OCI-LY7 (cell line): ENCODE measurements at regions not wholly inside any gene's neighbourhood (a gene's known extent, or its start where the extent isn't known, plus 50 kb on each side); places are given as distances from the start of the nearest gene placed in this dataset.

Experiments
- BruUV-seq: library from RNA; stranded (reverse); fragments of 400-500 nt; replicated peaks from 2 replicates; lab custom pipeline; 2021; lab: Mats Ljungman, UMichigan
- CTCF ChIA-PET: fragments of 300-600 bp; sonication (Branson Sonifier 250); formaldehyde crosslinking; loops from one replicate; lab custom pipeline; 2022; ENCODE audit warnings: antibody characterized with exemption; ENCODE audit not compliant: unreplicated experiment; lab: Charles Lee
- POLR2A ChIA-PET: fragments of 300-600 bp; sonication (Branson Sonifier 250); formaldehyde crosslinking; loops from one replicate; lab custom pipeline; 2022; ENCODE audit warnings: antibody characterized with exemption; lab: Charles Lee
- DNase-seq: peaks from one replicate; pipeline ENCODE4 v3.0.0-alpha.2; 2015; ENCODE audit warnings: low spot score
- H2AFZ ChIP-seq: fragments of 200-600 bp; sonication (generic), shearing (Covaris generic); 2 replicates; pipeline ENCODE4 v1.6.1; 2014; ENCODE audit warnings: mild to moderate bottlenecking, antibody characterized with exemption, low read length, moderate library complexity
- H3K27ac ChIP-seq: fragments of 200-600 bp; sonication (generic); 2 replicates; pipeline ENCODE4 v1.5.1; 2014; ENCODE audit warnings: mixed run types, low read depth, mild to moderate bottlenecking, moderate library complexity, low read length, inconsistent platforms; ENCODE audit not compliant: poor library complexity, severe bottlenecking
- H3K36me3 ChIP-seq: fragments of 200-600 bp; sonication (generic); 2 replicates; pipeline ENCODE4 v1.6.1; 2014; ENCODE audit warnings: mild to moderate bottlenecking, antibody characterized with exemption, low read length, moderate library complexity, mixed read lengths; ENCODE audit not compliant: insufficient read depth
- H3K4me1 ChIP-seq: fragments of 200-600 bp; sonication (generic); 2 replicates; pipeline ENCODE4 v1.5.1; 2014; ENCODE audit warnings: mild to moderate bottlenecking, low read length; ENCODE audit not compliant: insufficient read depth, poor library complexity, severe bottlenecking
- H3K4me2 ChIP-seq: fragments of 200-600 bp; sonication (generic); 2 replicates; pipeline ENCODE4 v1.6.1; 2014; ENCODE audit warnings: mild to moderate bottlenecking, low read length
- H3K4me3 ChIP-seq: fragments of 200-600 bp; sonication (generic); 2 replicates; pipeline ENCODE4 v1.5.1; 2014; ENCODE audit warnings: mild to moderate bottlenecking, low read depth, low read length; ENCODE audit not compliant: poor library complexity, severe bottlenecking
- H3K79me2 ChIP-seq: fragments of 200-600 bp; sonication (generic); 2 replicates; pipeline ENCODE4 v1.6.1; 2016; ENCODE audit warnings: low read depth, mild to moderate bottlenecking, low read length, moderate library complexity, mixed read lengths; ENCODE audit not compliant: insufficient read depth
- H3K9me2 ChIP-seq: fragments of 200-600 bp; sonication (generic); 2 replicates; pipeline ENCODE4 v1.6.1; 2016; ENCODE audit warnings: mild to moderate bottlenecking, low read length, mixed read lengths; ENCODE audit not compliant: insufficient read depth
- H3K9me3 ChIP-seq: fragments of 200-600 bp; sonication (generic); 2 replicates; pipeline ENCODE4 v1.6.1; 2014; ENCODE audit warnings: mild to moderate bottlenecking, mixed run types, low read length, mixed read lengths
- H4K20me1 ChIP-seq: fragments of 200-600 bp; sonication (generic); 2 replicates; pipeline ENCODE4 v1.6.1; 2014; ENCODE audit warnings: mild to moderate bottlenecking, antibody characterized with exemption, low read length, moderate library complexity, mixed read lengths; ENCODE audit not compliant: insufficient read depth
- CTCF ChIP-seq: fragments of 200-600 bp; sonication (generic); conservative IDR thresholded peaks from 2 replicates; pipeline ENCODE4 v1.5.1; 2014; ENCODE audit warnings: mild to moderate bottlenecking, antibody characterized with exemption, low read length, moderate library complexity, mixed read lengths
- EZH2phosphoT487 ChIP-seq: fragments of 200-600 bp; sonication (generic); IDR thresholded peaks from 2 replicates; pipeline ENCODE4 v1.6.1; 2018; ENCODE audit warnings: low read depth, borderline replicate concordance, mild to moderate bottlenecking, mixed run types, antibody characterized with exemption, low read length, moderate library complexity, mixed read lengths
- intact Hi-C: fragments of 100-400 bp; cut with micrococcal nuclease; formaldehyde crosslinking; loops from one replicate; pipeline ENCODE4 v1.10.0; 2022; ENCODE audit not compliant: unreplicated experiment

GRCh38 chr5:173710528-173710927, 94.1 kb upstream of the BOD1 start:
- H4K20me1 ChIP-seq: no peaks in the 10 kb centered on the region
- TF ChIP-seq CTCF (no peak), EZH2phosphoT487 (no peak)
- no peak for DNase-seq
- H3K27ac ChIP-seq: no peak overlapping the region
- intact Hi-C loops: no loop called here
- no peak overlapping the region for H2AFZ ChIP-seq
- H3K9me3 ChIP-seq: no peaks in the 10 kb centered on the region
- H3K4me3 ChIP-seq: no peak overlapping the region
- no peaks in the 10 kb centered on the region for H3K36me3 ChIP-seq
- peaks cover 76% of the 10 kb centered on the region for H3K4me1 ChIP-seq
- ChIA-PET CTCF (no interaction called here), POLR2A (interaction anchor here (0.5 to 0.9 kb wide), 2 partner anchors 16 to 93 kb away, joined by 3 to 4 read pairs; no protein-coding TSS in a partner anchor)
- BruUV-seq: no TSS peak
- no peaks in the 10 kb centered on the region for H3K9me2 ChIP-seq
- H3K79me2 ChIP-seq: no peaks in the 10 kb centered on the region
- no peak overlapping the region for H3K4me2 ChIP-seq

- Histone ChIP-seq H3K4me2 (no peak overlapping the region), H3K4me3 (no peak overlapping the region), H2AFZ (no peak overlapping the region), H3K79me2 (no peaks in the 10 kb centered on the region), H4K20me1 (no peaks in the 10 kb centered on the region), H3K9me2 (no peaks in the 10 kb centered on the region), H3K9me3 (no peaks in the 10 kb centered on the region), H3K4me1 (peaks cover 66% of the 10 kb centered on the region), H3K36me3 (no peaks in the 10 kb centered on the region), H3K27ac (no peak overlapping the region)
- TF ChIP-seq EZH2phosphoT487 (no peak), CTCF (no peak)
- no TSS peak for BruUV-seq
- intact Hi-C loops: no loop called here
- DNase-seq: no peak
- ChIA-PET POLR2A (interaction anchor here (2.3 kb wide), 1 partner anchor 22 kb away, joined by 14 read pairs; no protein-coding TSS in a partner anchor), CTCF (interaction anchor here (0.6 kb wide), 1 partner anchor 9 kb away, joined by 3 read pairs; no protein-coding TSS in a partner anchor)
These were observed 95.0 kb upstream of the BOD1 start for GRCh38 chr5:173711466-173711865.

GRCh38 chr5:173712609-173713175, 96.2 kb upstream of the BOD1 start:
- intact Hi-C loops: no loop called here
- POLR2A ChIA-PET: interaction anchor here (1.0 to 2.3 kb wide), 3 partner anchors 21 to 178 kb away, joined by 3 to 14 read pairs (median 4); no protein-coding TSS in a partner anchor
- no peaks in the 10 kb centered on the region for H3K36me3 ChIP-seq
- CTCF ChIA-PET: interaction anchor here (0.7 kb wide), 1 partner anchor 18 kb away, joined by 3 read pairs; no protein-coding TSS in a partner anchor
- no peak overlapping the region for H3K4me3 ChIP-seq
- DNase-seq: no peak
- BruUV-seq: no TSS peak
- no peaks in the 10 kb centered on the region for H3K9me3 ChIP-seq
- peak overlapping the region; percentile 36; the same call in 1 of the 2 replicates for H2AFZ ChIP-seq
- TF ChIP-seq EZH2phosphoT487 (no peak), CTCF (no peak)
- H3K4me2 ChIP-seq: peak overlapping the region; percentile 49
- H4K20me1 ChIP-seq: no peaks in the 10 kb centered on the region
- peak overlapping the region; percentile 22 for H3K27ac ChIP-seq
- H3K79me2 ChIP-seq: no peaks in the 10 kb centered on the region
- H3K9me2 ChIP-seq: no peaks in the 10 kb centered on the region
- H3K4me1 ChIP-seq: peaks cover 54% of the 10 kb centered on the region
